ENCODE measurements at regions not wholly inside any gene's neighbourhood (a gene's known extent, or its start where the extent isn't known, plus 50 kb on each side); places are given as distances from the start of the nearest gene placed in this dataset.

DNA sequence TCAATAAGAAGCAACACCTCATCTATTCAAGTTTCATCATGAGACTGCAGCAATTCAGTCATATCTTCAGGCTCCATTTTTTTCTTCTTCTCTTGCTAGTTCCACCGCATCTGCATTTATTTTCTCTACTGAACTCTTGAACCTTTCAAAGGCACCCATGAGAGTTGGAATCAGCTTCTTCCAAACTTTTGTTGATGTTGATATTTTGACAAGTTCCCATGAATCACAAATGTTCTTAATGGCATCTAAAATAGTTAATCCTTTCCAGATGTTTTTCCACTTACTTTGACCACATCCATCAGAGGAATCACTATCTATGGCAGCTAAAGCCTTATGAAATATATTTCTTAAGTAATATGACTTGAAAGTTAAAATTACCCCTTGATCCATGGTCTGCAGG is 434.3 kb downstream of the GPATCH2 start:
- TF ChIP-seq, protein P1, sequence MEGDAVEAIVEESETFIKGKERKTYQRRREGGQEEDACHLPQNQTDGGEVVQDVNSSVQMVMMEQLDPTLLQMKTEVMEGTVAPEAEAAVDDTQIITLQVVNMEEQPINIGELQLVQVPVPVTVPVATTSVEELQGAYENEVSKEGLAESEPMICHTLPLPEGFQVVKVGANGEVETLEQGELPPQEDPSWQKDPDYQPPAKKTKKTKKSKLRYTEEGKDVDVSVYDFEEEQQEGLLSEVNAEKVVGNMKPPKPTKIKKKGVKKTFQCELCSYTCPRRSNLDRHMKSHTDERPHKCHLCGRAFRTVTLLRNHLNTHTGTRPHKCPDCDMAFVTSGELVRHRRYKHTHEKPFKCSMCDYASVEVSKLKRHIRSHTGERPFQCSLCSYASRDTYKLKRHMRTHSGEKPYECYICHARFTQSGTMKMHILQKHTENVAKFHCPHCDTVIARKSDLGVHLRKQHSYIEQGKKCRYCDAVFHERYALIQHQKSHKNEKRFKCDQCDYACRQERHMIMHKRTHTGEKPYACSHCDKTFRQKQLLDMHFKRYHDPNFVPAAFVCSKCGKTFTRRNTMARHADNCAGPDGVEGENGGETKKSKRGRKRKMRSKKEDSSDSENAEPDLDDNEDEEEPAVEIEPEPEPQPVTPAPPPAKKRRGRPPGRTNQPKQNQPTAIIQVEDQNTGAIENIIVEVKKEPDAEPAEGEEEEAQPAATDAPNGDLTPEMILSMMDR (IDR thresholded peaks at IDR 0.05) = no peak
- TF ChIP-seq POLR2A (IDR thresholded peaks at IDR 0.05) = no peak
